ENCODE measurements at regions not wholly inside any gene's neighbourhood (a gene's known extent, or its start where the extent isn't known, plus 50 kb on each side); places are given as distances from the start of the nearest gene placed in this dataset.
A peak's percentile ranks its signal among the peaks of the same experiment; 100 is the strongest.

GRCh38 chr9:134554373-134555093, 87.1 kb upstream of the COL5A1 start:
- TF ChIP-seq CTCF (IDR thresholded peaks at IDR 0.05) = no peak
- TF ChIP-seq POLR2A (IDR thresholded peaks at IDR 0.05) = no peak
- Histone ChIP-seq H3K4me3 (no peak overlapping the region), H3K36me3 (no peaks in the 10 kb centered on the region), H3K4me1 (no peaks in the 10 kb centered on the region), H3K27me3 (no peaks in the 10 kb centered on the region), H3K9me3 (no peaks in the 10 kb centered on the region), H3K27ac (no peak overlapping the region)
- intact Hi-C loops (cut with DNase I; ENCODE audit: low total_unique reads) = no loop called here
- DNase-seq = no peak

- no peak for DNase-seq
- Histone ChIP-seq H3K27me3 (no peaks in the 10 kb centered on the region), H3K4me3 (no peak overlapping the region), H3K27ac (no peak overlapping the region), H3K4me1 (no peaks in the 10 kb centered on the region), H3K9me3 (no peaks in the 10 kb centered on the region), H3K36me3 (no peaks in the 10 kb centered on the region)
- intact Hi-C loops (cut with DNase I; ENCODE audit: low total_unique reads) = no loop called here
- no peak for TF ChIP-seq POLR2A (IDR thresholded peaks at IDR 0.05)
- TF ChIP-seq CTCF (IDR thresholded peaks at IDR 0.05) = no peak
These were observed 86.4 kb upstream of the COL5A1 start for GRCh38 chr9:134555094-134555650.

GRCh38 chr9:134556531-134557068, 85.0 kb upstream of the COL5A1 start:
- peak in 1 of 2 donors; percentile 3 for DNase-seq

GRCh38 chr9:134557331-134557730, 84.3 kb upstream of the COL5A1 start:
- intact Hi-C loops (cut with DNase I; ENCODE audit: low total_unique reads) = no loop called here
- Histone ChIP-seq H3K4me3 (no peak overlapping the region), H3K4me1 (no peaks in the 10 kb centered on the region), H3K27ac (no peak overlapping the region), H3K9me3 (no peaks in the 10 kb centered on the region), H3K36me3 (no peaks in the 10 kb centered on the region), H3K27me3 (no peaks in the 10 kb centered on the region)
- TF ChIP-seq POLR2A (IDR thresholded peaks at IDR 0.05) (no peak), CTCF (IDR thresholded peaks at IDR 0.05) (no peak)
- peak; percentile 6 to 8 for DNase-seq

More at GRCh38 chr9:134556531-134557068, 85.0 kb upstream of the COL5A1 start:
- H3K9me3 ChIP-seq = no peaks in the 10 kb centered on the region
- no peaks in the 10 kb centered on the region for H3K36me3 ChIP-seq
- no peak overlapping the region for H3K4me3 ChIP-seq
- H3K27ac ChIP-seq = no peak overlapping the region
- no peaks in the 10 kb centered on the region for H3K4me1 ChIP-seq
- no peaks in the 10 kb centered on the region for H3K27me3 ChIP-seq
- intact Hi-C loops (cut with DNase I; ENCODE audit: low total_unique reads) = no loop called here
- TF ChIP-seq CTCF (IDR thresholded peaks at IDR 0.05) (no peak), POLR2A (IDR thresholded peaks at IDR 0.05) (no peak)

All from uterus (tissue), 3 donors.